Rectal smooth muscle tissue (tissue), 1 donor: ENCODE measurements at regions not wholly inside any gene's neighbourhood (a gene's known extent, or its start where the extent isn't known, plus 50 kb on each side); places are given as distances from the start of the nearest gene placed in this dataset.

Source experiments
- H3K27ac ChIP-seq: one replicate; pipeline ENCODE4 v1.7.0; 2013; ENCODE audit warnings: low read depth, low read length, inconsistent platforms
- H3K27me3 ChIP-seq: one replicate; pipeline ENCODE4 v1.7.0; 2013; ENCODE audit warnings: low read length; ENCODE audit not compliant: control insufficient read depth, insufficient read depth
- H3K36me3 ChIP-seq: one replicate; pipeline ENCODE4 v1.7.0; 2013; ENCODE audit warnings: low read length; ENCODE audit not compliant: control insufficient read depth, insufficient read depth
- H3K4me1 ChIP-seq: one replicate; pipeline ENCODE4 v1.7.0; 2013; ENCODE audit warnings: low read length; ENCODE audit not compliant: control insufficient read depth, insufficient read depth
- H3K4me3 ChIP-seq: one replicate; pipeline ENCODE4 v1.7.0; 2013; ENCODE audit warnings: low read length
- H3K9ac ChIP-seq: one replicate; pipeline ENCODE4 v1.7.0; 2013; ENCODE audit warnings: low read length

- H3K27ac ChIP-seq, result no peak overlapping the region
- H3K9ac ChIP-seq, result no peak overlapping the region
- no peak overlapping the region for H3K4me3 ChIP-seq
- H3K27me3 ChIP-seq, result no peaks in the 10 kb centered on the region
- no peaks in the 10 kb centered on the region for H3K4me1 ChIP-seq
- H3K36me3 ChIP-seq, result no peaks in the 10 kb centered on the region
Measured at GRCh38 chr3:168396861-168397260, 301.1 kb upstream of the GOLIM4 start.

- no peak overlapping the region for H3K27ac ChIP-seq
- no peak overlapping the region for H3K9ac ChIP-seq
- no peak overlapping the region for H3K4me3 ChIP-seq
- H3K27me3 ChIP-seq, result no peaks in the 10 kb centered on the region
- H3K36me3 ChIP-seq, result no peaks in the 10 kb centered on the region
- no peaks in the 10 kb centered on the region for H3K4me1 ChIP-seq
Measured at GRCh38 chr3:168395551-168395950, 299.8 kb upstream of the GOLIM4 start.

GRCh38 chr3:168394439-168394838 is 298.7 kb upstream of the GOLIM4 start:
- Histone ChIP-seq H3K27ac (no peak overlapping the region), H3K4me1 (no peaks in the 10 kb centered on the region), H3K27me3 (no peaks in the 10 kb centered on the region), H3K4me3 (no peak overlapping the region), H3K9ac (no peak overlapping the region), H3K36me3 (no peaks in the 10 kb centered on the region)

- Histone ChIP-seq H3K4me1 (no peaks in the 10 kb centered on the region), H3K4me3 (no peak overlapping the region), H3K27me3 (no peaks in the 10 kb centered on the region), H3K9ac (no peak overlapping the region), H3K36me3 (no peaks in the 10 kb centered on the region), H3K27ac (no peak overlapping the region)
Measured at GRCh38 chr3:168386301-168386700, 290.6 kb upstream of the GOLIM4 start.

GRCh38 chr3:168384990-168385389 is 289.3 kb upstream of the GOLIM4 start:
- Histone ChIP-seq H3K4me1 (no peaks in the 10 kb centered on the region), H3K9ac (no peak overlapping the region), H3K36me3 (no peaks in the 10 kb centered on the region)

GRCh38 chr3:168383573-168383972 is 287.8 kb upstream of the GOLIM4 start:
- Histone ChIP-seq H3K27ac (no peak overlapping the region), H3K4me1 (no peaks in the 10 kb centered on the region), H3K4me3 (no peak overlapping the region), H3K27me3 (no peaks in the 10 kb centered on the region), H3K36me3 (no peaks in the 10 kb centered on the region), H3K9ac (no peak overlapping the region)

More at GRCh38 chr3:168384990-168385389, 289.3 kb upstream of the GOLIM4 start:
- no peak overlapping the region for H3K4me3 ChIP-seq
- no peak overlapping the region for H3K27ac ChIP-seq
- no peaks in the 10 kb centered on the region for H3K27me3 ChIP-seq

GRCh38 chr3:168371846-168372245 is 276.1 kb upstream of the GOLIM4 start:
- Histone ChIP-seq H3K4me1 (no peaks in the 10 kb centered on the region), H3K27me3 (no peaks in the 10 kb centered on the region), H3K9ac (no peak overlapping the region), H3K27ac (no peak overlapping the region), H3K36me3 (no peaks in the 10 kb centered on the region), H3K4me3 (no peak overlapping the region)

- H3K4me1 ChIP-seq, result no peaks in the 10 kb centered on the region
- no peak overlapping the region for H3K4me3 ChIP-seq
- H3K9ac ChIP-seq, result no peak overlapping the region
- H3K36me3 ChIP-seq, result no peaks in the 10 kb centered on the region
- H3K27ac ChIP-seq, result no peak overlapping the region
- no peaks in the 10 kb centered on the region for H3K27me3 ChIP-seq
Measured at GRCh38 chr3:168364967-168365366, 269.2 kb upstream of the GOLIM4 start.

GRCh38 chr3:168362661-168363247 is 267.0 kb upstream of the GOLIM4 start:
- no peak overlapping the region for H3K4me3 ChIP-seq
- H3K36me3 ChIP-seq, result no peaks in the 10 kb centered on the region
- no peaks in the 10 kb centered on the region for H3K4me1 ChIP-seq
- H3K27ac ChIP-seq, result no peak overlapping the region
- H3K27me3 ChIP-seq, result no peaks in the 10 kb centered on the region
- no peak overlapping the region for H3K9ac ChIP-seq

GRCh38 chr3:168362156-168362555 is 266.4 kb upstream of the GOLIM4 start:
- Histone ChIP-seq H3K4me1 (no peaks in the 10 kb centered on the region), H3K36me3 (no peaks in the 10 kb centered on the region), H3K9ac (no peak overlapping the region), H3K27ac (no peak overlapping the region), H3K27me3 (no peaks in the 10 kb centered on the region), H3K4me3 (no peak overlapping the region)

- H3K36me3 ChIP-seq, result no peaks in the 10 kb centered on the region
- no peak overlapping the region for H3K27ac ChIP-seq
- no peaks in the 10 kb centered on the region for H3K27me3 ChIP-seq
- H3K9ac ChIP-seq, result no peak overlapping the region
- H3K4me1 ChIP-seq, result no peaks in the 10 kb centered on the region
- no peak overlapping the region for H3K4me3 ChIP-seq
Measured at GRCh38 chr3:168360993-168361392, 265.3 kb upstream of the GOLIM4 start.

GRCh38 chr3:168342946-168343850 is 247.5 kb upstream of the GOLIM4 start:
- no peak overlapping the region for H3K27ac ChIP-seq
- H3K4me1 ChIP-seq, result no peaks in the 10 kb centered on the region
- no peaks in the 10 kb centered on the region for H3K27me3 ChIP-seq
- H3K9ac ChIP-seq, result no peak overlapping the region
- H3K36me3 ChIP-seq, result no peaks in the 10 kb centered on the region
- H3K4me3 ChIP-seq, result no peak overlapping the region
